Ascending aorta (tissue), 2 donors: ENCODE measurements at regions not wholly inside any gene's neighbourhood (a gene's known extent, or its start where the extent isn't known, plus 50 kb on each side); places are given as distances from the start of the nearest gene placed in this dataset.

Experiments used
- DNase-seq, 2 donors: peaks; one replicate each; pipeline ENCODE4 v3.0.0-alpha.2; 2019; ENCODE audit warnings: low spot score in 2 of 2
- H3K27ac ChIP-seq, 2 donors: fragments of 200-600 bp; sonication (generic); one replicate each; pipeline ENCODE4 v1.5.1; 2016 to 2017; ENCODE audit warnings: mild to moderate bottlenecking in 1 of 2
- H3K27me3 ChIP-seq: fragments of 200-600 bp; sonication (generic); one replicate; pipeline ENCODE4 v1.5.1; 2017
- H3K36me3 ChIP-seq, 2 donors: fragments of 200-600 bp; sonication (generic); one replicate each; pipeline ENCODE4 v1.5.1; 2016
- H3K4me1 ChIP-seq, 2 donors: fragments of 200-600 bp; sonication (generic); one replicate each; pipeline ENCODE4 v1.5.1; 2016 to 2017; ENCODE audit warnings: mild to moderate bottlenecking in 1 of 2
- H3K4me3 ChIP-seq, 2 donors: fragments of 200-600 bp; sonication (generic); one replicate each; pipeline ENCODE4 v1.5.1; 2016 to 2017; ENCODE audit warnings: mild to moderate bottlenecking in 1 of 2
- H3K9me3 ChIP-seq, 2 donors: fragments of 200-600 bp; sonication (generic); one replicate each; pipeline ENCODE4 v1.5.1; 2016
- CTCF ChIP-seq, 3 experiments: fragments of 200-600 bp in 2 of 3; fragments of 450-650 bp in 1 of 3; sonication (generic) in 2 of 3; IDR thresholded peaks; one replicate each; pipeline ENCODE4 v1.5.1; 2016 to 2019; ENCODE audit warnings: antibody characterized with exemption in 3 of 3, mild to moderate bottlenecking in 1 of 3, moderate library complexity in 1 of 3
- intact Hi-C: fragments of 100-400 bp; cut with DNase I; formaldehyde crosslinking; loops from one replicate; pipeline ENCODE4 v1.15.1; 2023

- peak in 2 of 3 experiments; percentile 40 to 60 for TF ChIP-seq CTCF (IDR thresholded peaks at IDR 0.05)
- intact Hi-C loops: loop anchor here (10.0 kb wide), 1 partner anchor 674 kb away; no protein-coding TSS in a partner anchor
- no peak for DNase-seq
- Histone ChIP-seq H3K4me1 (no peaks in the 10 kb centered on the region), H3K27ac (no peak overlapping the region), H3K9me3 (no peaks in the 10 kb centered on the region), H3K27me3 (no peaks in the 10 kb centered on the region), H3K4me3 (no peak overlapping the region), H3K36me3 (no peaks in the 10 kb centered on the region)
Observed at GRCh38 chr3:182710557-182711157, 82.6 kb upstream of the ATP11B start.

- H3K27ac ChIP-seq: no peak overlapping the region
- H3K27me3 ChIP-seq: no peaks in the 10 kb centered on the region
- no peak for DNase-seq
- TF ChIP-seq CTCF (IDR thresholded peaks at IDR 0.05): no peak
- no peaks in the 10 kb centered on the region for H3K36me3 ChIP-seq
- intact Hi-C loops: loop anchor here (10.0 kb wide), 1 partner anchor 674 kb away; no protein-coding TSS in a partner anchor
- no peaks in the 10 kb centered on the region for H3K4me1 ChIP-seq
- H3K9me3 ChIP-seq: no peaks in the 10 kb centered on the region
- H3K4me3 ChIP-seq: no peak overlapping the region
Observed at GRCh38 chr3:182711261-182711683, 82.0 kb upstream of the ATP11B start.

GRCh38 chr3:182711853-182712252 is 81.5 kb upstream of the ATP11B start:
- H3K9me3 ChIP-seq: no peaks in the 10 kb centered on the region
- intact Hi-C loops: loop anchor here (10.0 kb wide), 1 partner anchor 673 kb away; no protein-coding TSS in a partner anchor
- H3K36me3 ChIP-seq: no peaks in the 10 kb centered on the region
- H3K4me1 ChIP-seq: no peaks in the 10 kb centered on the region
- H3K4me3 ChIP-seq: no peak overlapping the region
- TF ChIP-seq CTCF (IDR thresholded peaks at IDR 0.05): no peak
- no peak overlapping the region for H3K27ac ChIP-seq
- no peak for DNase-seq
- no peaks in the 10 kb centered on the region for H3K27me3 ChIP-seq

DNA sequence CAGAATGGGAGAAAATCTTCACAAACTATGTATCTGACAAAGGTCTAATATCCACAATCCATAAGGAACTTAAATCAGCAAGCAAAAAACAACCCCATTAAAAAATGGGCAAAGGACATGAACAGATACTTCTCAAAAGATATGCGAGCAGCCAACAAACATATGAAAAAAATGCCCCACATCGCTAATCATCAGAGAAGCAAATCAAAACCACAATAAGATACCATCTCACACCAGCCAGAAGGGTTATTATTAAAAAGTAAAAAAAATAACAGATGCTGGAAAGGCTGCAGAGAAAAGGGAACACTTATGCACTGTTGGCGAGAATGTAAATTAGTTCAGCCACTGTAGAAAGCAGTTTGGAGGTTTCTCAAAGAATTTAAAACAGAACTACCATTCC is 80.2 kb upstream of the ATP11B start:
- intact Hi-C loops: loop anchor here (10.0 kb wide), 1 partner anchor 672 kb away; no protein-coding TSS in a partner anchor
- TF ChIP-seq CTCF (IDR thresholded peaks at IDR 0.05): no peak

DNA sequence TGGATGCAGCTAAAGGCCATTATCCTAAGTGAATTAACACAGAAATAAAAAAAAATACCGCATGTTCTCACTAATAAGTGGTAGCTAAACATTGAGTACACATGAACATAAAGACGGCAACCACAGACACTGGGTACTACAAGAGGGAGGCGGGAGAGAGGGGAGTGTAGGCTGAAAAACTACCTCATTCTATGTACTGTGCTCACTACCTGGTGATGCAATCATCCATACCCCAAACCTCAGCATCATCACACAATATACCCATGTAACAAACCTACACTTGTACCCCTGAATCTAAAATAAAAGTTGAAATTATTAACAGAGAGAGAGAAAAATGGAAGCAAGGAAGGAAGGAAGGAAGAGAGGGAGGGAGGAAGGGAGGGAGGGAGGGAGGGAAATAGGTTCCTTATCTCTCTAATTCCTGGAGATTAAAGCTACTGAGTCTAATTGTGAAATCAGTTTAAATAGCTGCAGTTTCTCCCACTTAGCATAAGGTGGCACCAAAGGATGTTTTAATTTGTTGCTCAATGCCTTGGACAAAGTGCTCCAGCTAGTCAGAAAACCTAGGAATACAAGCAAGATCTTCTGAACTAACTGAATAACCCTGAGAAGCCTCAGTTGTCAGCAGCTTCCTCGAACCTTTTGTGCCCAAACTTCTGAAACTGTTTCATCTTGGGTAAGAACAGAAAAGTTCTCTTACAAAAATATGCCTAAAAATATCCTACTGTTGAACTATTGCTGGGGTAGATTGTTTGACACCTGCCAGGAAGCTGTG is 79.4 kb upstream of the ATP11B start:
- TF ChIP-seq CTCF (IDR thresholded peaks at IDR 0.05): peak; percentile 33 to 60 (median 44)
- H3K27me3 ChIP-seq: no peaks in the 10 kb centered on the region
- no peaks in the 10 kb centered on the region for H3K9me3 ChIP-seq
- H3K4me1 ChIP-seq: no peaks in the 10 kb centered on the region
- no peak overlapping the region for H3K27ac ChIP-seq
- H3K4me3 ChIP-seq: no peak overlapping the region
- H3K36me3 ChIP-seq: no peaks in the 10 kb centered on the region
- intact Hi-C loops: loop anchor here (2.0 to 10.0 kb wide), 2 partner anchors 125 to 671 kb away; no protein-coding TSS in a partner anchor
- no peak for DNase-seq

More for the DNA sequence above, 80.2 kb upstream of the ATP11B start:
- Histone ChIP-seq H3K4me1 (no peaks in the 10 kb centered on the region), H3K36me3 (no peaks in the 10 kb centered on the region), H3K27ac (no peak overlapping the region), H3K9me3 (no peaks in the 10 kb centered on the region), H3K4me3 (no peak overlapping the region), H3K27me3 (no peaks in the 10 kb centered on the region)
- DNase-seq: no peak
